ENCODE measurements at regions not wholly inside any gene's neighbourhood (a gene's known extent, or its start where the extent isn't known, plus 50 kb on each side); places are given as distances from the start of the nearest gene placed in this dataset.
A peak's percentile ranks its signal among the peaks of the same experiment; 100 is the strongest.

- in situ Hi-C loops (cut with HindIII; ENCODE audit: low pct_unique_long_range_greater_than_20kb, low sequenced_read_pairs), result no loop called here
- TF ChIP-seq JUND (IDR thresholded peaks at IDR 0.05; ENCODE audit: low read depth), result no peak
- no peak for DNase-seq (ENCODE audit: low read depth in 1 of 2, low spot score in 1 of 2)
Measured at GRCh38 chr15:79198461-79198860, 84.1 kb upstream of the ANKRD34C start.

GRCh38 chr15:79197285-79197684 is 85.2 kb upstream of the ANKRD34C start:
- in situ Hi-C loops (cut with HindIII; ENCODE audit: low pct_unique_long_range_greater_than_20kb, low sequenced_read_pairs), result no loop called here
- TF ChIP-seq JUND (IDR thresholded peaks at IDR 0.05; ENCODE audit: low read depth), result no peak
- no peak for DNase-seq (ENCODE audit: low read depth in 1 of 2, low spot score in 1 of 2)

DNA sequence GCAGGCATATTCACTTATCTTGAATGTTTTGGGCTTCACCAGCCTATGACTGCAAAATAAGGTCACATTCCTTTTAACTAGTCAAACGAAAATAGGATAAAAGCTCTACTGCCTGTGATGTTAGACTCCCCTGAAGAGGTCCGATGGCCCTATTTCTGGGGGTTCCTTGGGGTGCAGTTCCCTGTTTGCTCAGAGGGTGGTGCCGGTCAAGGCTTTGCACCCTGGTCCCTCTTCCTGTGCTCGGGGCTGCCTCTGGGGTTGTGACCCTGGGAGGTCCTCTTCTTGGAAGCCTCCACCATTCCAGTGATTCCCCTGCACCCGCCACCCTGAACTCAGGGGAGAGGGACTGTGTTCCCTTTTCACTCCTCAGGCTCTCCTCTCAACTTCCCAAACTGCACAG is 86.7 kb upstream of the ANKRD34C start:
- TF ChIP-seq JUND (IDR thresholded peaks at IDR 0.05; ENCODE audit: low read depth), result no peak
- in situ Hi-C loops (cut with HindIII; ENCODE audit: low pct_unique_long_range_greater_than_20kb, low sequenced_read_pairs), result no loop called here
- DNase-seq (ENCODE audit: low read depth in 1 of 2, low spot score in 1 of 2), result no peak

- DNase-seq (ENCODE audit: low read depth in 1 of 2, low spot score in 1 of 2), result no peak
- in situ Hi-C loops (cut with HindIII; ENCODE audit: low pct_unique_long_range_greater_than_20kb, low sequenced_read_pairs), result no loop called here
Measured at GRCh38 chr15:79195239-79195638, 87.3 kb upstream of the ANKRD34C start.

GRCh38 chr15:79194386-79194785 is 88.1 kb upstream of the ANKRD34C start:
- in situ Hi-C loops (cut with HindIII; ENCODE audit: low pct_unique_long_range_greater_than_20kb, low sequenced_read_pairs), result no loop called here
- no peak for DNase-seq (ENCODE audit: low read depth in 1 of 2, low spot score in 1 of 2)
- TF ChIP-seq JUND (IDR thresholded peaks at IDR 0.05; ENCODE audit: low read depth), result no peak

More at GRCh38 chr15:79195239-79195638, 87.3 kb upstream of the ANKRD34C start:
- TF ChIP-seq JUND (IDR thresholded peaks at IDR 0.05; ENCODE audit: low read depth), result no peak

- in situ Hi-C loops (cut with HindIII; ENCODE audit: low pct_unique_long_range_greater_than_20kb, low sequenced_read_pairs), result no loop called here
- TF ChIP-seq JUND (IDR thresholded peaks at IDR 0.05; ENCODE audit: low read depth), result no peak
- no peak for DNase-seq (ENCODE audit: low read depth in 1 of 2, low spot score in 1 of 2)
Measured at GRCh38 chr15:79193549-79193948, 89.0 kb upstream of the ANKRD34C start.

DNA sequence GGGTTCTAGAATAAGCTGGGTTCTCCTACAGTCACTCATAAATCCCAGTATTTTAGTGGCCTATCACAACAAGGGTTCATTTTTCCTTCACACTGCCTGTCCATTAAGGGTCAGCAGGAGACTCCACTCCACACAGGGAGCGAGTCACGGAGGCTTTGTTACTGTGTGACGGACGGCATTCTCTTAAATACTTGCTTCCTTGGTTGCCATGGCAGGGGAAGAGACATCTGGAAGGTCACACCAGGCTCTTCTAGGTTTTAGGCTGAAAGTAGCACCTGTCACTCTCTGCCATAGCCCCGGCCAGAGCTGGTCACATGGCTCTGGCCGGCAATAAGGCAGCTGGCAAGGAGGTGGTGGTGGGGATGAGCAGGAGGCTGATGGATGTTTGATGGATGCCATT is 89.4 kb upstream of the ANKRD34C start:
- no peak for TF ChIP-seq JUND (IDR thresholded peaks at IDR 0.05; ENCODE audit: low read depth)
- no peak for DNase-seq (ENCODE audit: low read depth in 1 of 2, low spot score in 1 of 2)
- in situ Hi-C loops (cut with HindIII; ENCODE audit: low pct_unique_long_range_greater_than_20kb, low sequenced_read_pairs), result no loop called here

DNA sequence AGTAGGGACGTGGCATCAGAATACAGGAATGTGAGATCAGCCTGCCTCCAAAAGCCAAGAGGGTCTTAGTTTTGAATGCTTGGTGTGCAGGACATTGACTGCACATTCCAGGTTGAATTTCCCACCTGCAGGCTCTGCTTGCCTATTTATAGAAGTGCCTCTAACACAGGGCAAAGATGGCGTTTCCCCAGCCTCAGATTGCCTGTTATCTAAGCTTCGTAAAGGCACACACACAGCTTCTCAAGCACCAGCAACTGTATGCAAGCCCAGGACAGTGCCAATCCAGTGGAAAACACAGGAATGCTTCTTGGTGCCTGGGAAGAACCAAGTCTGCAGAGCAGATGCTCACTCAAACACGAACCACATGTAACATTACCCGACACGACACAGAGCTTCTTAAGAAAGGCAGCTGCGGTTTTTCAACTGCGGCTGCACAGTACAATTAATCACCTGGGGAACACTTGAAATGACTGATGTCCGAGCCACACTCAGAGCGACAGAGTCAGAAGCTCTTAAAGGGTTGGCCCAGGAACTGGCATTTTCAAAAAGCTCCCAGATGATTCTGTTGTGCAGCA is 90.0 kb upstream of the ANKRD34C start:
- no peak for TF ChIP-seq JUND (IDR thresholded peaks at IDR 0.05; ENCODE audit: low read depth)
- no peak for DNase-seq (ENCODE audit: low read depth in 1 of 2, low spot score in 1 of 2)
- in situ Hi-C loops (cut with HindIII; ENCODE audit: low pct_unique_long_range_greater_than_20kb, low sequenced_read_pairs), result no loop called here

DNA sequence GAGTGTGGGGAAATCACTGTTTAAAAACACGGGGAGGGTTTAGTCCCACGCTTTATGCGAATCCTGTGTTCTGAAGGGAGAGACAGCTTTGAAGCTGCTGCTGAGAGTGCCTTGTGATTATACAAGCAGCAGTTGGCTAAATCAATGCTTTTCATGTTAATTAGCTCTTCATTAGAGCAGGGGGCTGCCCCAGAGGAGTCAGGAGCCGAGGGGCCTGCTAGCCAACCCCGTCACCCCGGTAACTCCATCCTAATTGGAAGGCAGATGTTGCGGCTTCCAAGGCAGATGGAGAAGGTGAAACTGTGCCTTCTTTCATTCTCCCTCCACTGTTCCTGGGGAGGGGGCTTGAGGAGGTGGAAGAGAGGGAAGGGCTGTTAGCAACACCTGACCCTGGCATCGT is 92.4 kb upstream of the ANKRD34C start:
- no peak for DNase-seq (ENCODE audit: low read depth in 1 of 2, low spot score in 1 of 2)
- in situ Hi-C loops (cut with HindIII; ENCODE audit: low pct_unique_long_range_greater_than_20kb, low sequenced_read_pairs), result no loop called here
- no peak for TF ChIP-seq JUND (IDR thresholded peaks at IDR 0.05; ENCODE audit: low read depth)

GRCh38 chr15:79186616-79187015 is 95.9 kb upstream of the ANKRD34C start:
- no peak for TF ChIP-seq JUND (IDR thresholded peaks at IDR 0.05; ENCODE audit: low read depth)
- DNase-seq (ENCODE audit: low read depth in 1 of 2, low spot score in 1 of 2), result no peak
- in situ Hi-C loops (cut with HindIII; ENCODE audit: low pct_unique_long_range_greater_than_20kb, low sequenced_read_pairs), result no loop called here

DNA sequence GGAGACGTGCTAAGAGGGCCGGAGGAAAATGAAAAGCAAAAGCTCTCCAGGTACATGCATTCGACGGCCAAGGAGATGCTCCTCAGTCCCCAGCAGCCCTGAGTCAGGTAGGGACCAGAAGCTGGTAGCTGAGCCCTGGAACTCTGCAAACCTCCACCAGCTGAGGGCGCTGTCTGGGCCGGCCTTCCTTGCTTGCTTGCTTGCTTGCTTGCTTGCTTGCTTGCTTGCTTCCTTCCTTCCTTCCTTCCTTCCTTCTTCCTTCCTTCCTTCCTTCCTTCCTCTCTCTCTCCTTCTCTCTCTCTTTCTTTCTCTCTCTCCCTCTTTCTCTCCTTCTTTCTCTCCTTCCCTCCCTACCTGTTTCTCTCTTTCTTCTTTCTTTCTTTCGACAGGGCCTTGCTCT is 94.6 kb upstream of the RASGRF1 start:
- in situ Hi-C loops (cut with HindIII; ENCODE audit: low pct_unique_long_range_greater_than_20kb, low sequenced_read_pairs), result no loop called here
- DNase-seq (ENCODE audit: low read depth in 1 of 2, low spot score in 1 of 2), result peak in 1 of 2 experiments; percentile 46
- no peak for TF ChIP-seq JUND (IDR thresholded peaks at IDR 0.05; ENCODE audit: low read depth)

DNA sequence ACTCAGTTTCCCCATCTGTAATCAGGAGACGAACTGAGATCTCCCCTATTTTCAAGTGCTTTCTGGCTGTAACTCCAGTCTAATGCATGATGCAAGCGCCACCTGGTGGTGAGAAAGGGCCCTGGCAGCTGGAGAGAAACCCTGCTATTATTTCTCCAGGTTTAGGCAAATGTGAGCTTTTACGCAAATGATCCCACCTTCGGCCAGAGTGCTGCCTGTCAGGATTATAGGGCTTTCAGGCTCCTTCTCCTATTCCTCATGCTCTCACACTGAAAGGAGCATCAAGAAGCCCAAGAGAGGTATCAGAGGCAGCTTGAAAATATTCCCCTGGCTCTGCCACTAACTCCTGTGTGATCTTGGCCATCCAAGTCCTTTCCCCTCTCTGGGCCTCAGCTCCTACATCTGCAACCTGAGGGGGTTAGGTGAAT is 93.9 kb upstream of the RASGRF1 start:
- peak; percentile 62 to 74 for DNase-seq (ENCODE audit: low read depth in 1 of 2, low spot score in 1 of 2)
- TF ChIP-seq JUND (IDR thresholded peaks at IDR 0.05; ENCODE audit: low read depth), result no peak
- in situ Hi-C loops (cut with HindIII; ENCODE audit: low pct_unique_long_range_greater_than_20kb, low sequenced_read_pairs), result no loop called here

- no peak for TF ChIP-seq JUND (IDR thresholded peaks at IDR 0.05; ENCODE audit: low read depth)
- no peak for DNase-seq (ENCODE audit: low read depth in 1 of 2, low spot score in 1 of 2)
- in situ Hi-C loops (cut with HindIII; ENCODE audit: low pct_unique_long_range_greater_than_20kb, low sequenced_read_pairs), result no loop called here
Measured at GRCh38 chr15:79180318-79180717, 89.7 kb upstream of the RASGRF1 start.

- no peak for TF ChIP-seq JUND (IDR thresholded peaks at IDR 0.05; ENCODE audit: low read depth)
- DNase-seq (ENCODE audit: low read depth in 1 of 2, low spot score in 1 of 2), result no peak
- in situ Hi-C loops (cut with HindIII; ENCODE audit: low pct_unique_long_range_greater_than_20kb, low sequenced_read_pairs), result no loop called here
Measured at GRCh38 chr15:79179597-79179996, 89.0 kb upstream of the RASGRF1 start.

Measured in T47D (cell line).